Hepatocyte (in vitro differentiated cells): ENCODE measurements at regions not wholly inside any gene's neighbourhood (a gene's known extent, or its start where the extent isn't known, plus 50 kb on each side); places are given as distances from the start of the nearest gene placed in this dataset.

ENCODE experiments used
- EZH2phosphoT487 ChIP-seq: fragments of 200-600 bp; sonication (generic); IDR thresholded peaks from one replicate; pipeline ENCODE4 v1.6.1; 2018; ENCODE audit warnings: antibody characterized with exemption, mild to moderate bottlenecking, low read depth, moderate library complexity; ENCODE audit not compliant: unreplicated experiment, severe bottlenecking
- TF ChIP-seq, protein P1 (sequence below): fragments of 200-600 bp; sonication (generic); IDR thresholded peaks from 2 replicates; pipeline ENCODE4 v1.5.1; 2016; ENCODE audit warnings: antibody characterized with exemption, mild to moderate bottlenecking; ENCODE audit not compliant: poor library complexity

GRCh38 chrX:95885074-95885473, 799.6 kb upstream of the DIAPH2 start:
- TF ChIP-seq, protein P1, sequence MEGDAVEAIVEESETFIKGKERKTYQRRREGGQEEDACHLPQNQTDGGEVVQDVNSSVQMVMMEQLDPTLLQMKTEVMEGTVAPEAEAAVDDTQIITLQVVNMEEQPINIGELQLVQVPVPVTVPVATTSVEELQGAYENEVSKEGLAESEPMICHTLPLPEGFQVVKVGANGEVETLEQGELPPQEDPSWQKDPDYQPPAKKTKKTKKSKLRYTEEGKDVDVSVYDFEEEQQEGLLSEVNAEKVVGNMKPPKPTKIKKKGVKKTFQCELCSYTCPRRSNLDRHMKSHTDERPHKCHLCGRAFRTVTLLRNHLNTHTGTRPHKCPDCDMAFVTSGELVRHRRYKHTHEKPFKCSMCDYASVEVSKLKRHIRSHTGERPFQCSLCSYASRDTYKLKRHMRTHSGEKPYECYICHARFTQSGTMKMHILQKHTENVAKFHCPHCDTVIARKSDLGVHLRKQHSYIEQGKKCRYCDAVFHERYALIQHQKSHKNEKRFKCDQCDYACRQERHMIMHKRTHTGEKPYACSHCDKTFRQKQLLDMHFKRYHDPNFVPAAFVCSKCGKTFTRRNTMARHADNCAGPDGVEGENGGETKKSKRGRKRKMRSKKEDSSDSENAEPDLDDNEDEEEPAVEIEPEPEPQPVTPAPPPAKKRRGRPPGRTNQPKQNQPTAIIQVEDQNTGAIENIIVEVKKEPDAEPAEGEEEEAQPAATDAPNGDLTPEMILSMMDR, result no peak
- no peak for TF ChIP-seq EZH2phosphoT487
